PC-3 (cell line): ENCODE measurements at regions not wholly inside any gene's neighbourhood (a gene's known extent, or its start where the extent isn't known, plus 50 kb on each side); places are given as distances from the start of the nearest gene placed in this dataset.

Experiments
- ATAC-seq: fragments of 200-7000 bp; cut with Tn5 transposase; 2 replicates; pipeline ENCODE4 v1.9.1; 2020; ENCODE audit warnings: mild to moderate bottlenecking, moderate library complexity
- BruUV-seq: library from RNA; stranded (reverse); fragments of 400-500 nt; replicated peaks from 2 replicates; lab custom pipeline; 2021; lab: Mats Ljungman, UMichigan
- CTCF ChIA-PET: fragments of 300-600 bp; sonication (Branson Sonifier 250); formaldehyde crosslinking; loops from one replicate; lab custom pipeline; 2022; ENCODE audit warnings: antibody characterized with exemption; lab: Charles Lee
- POLR2A ChIA-PET: fragments of 300-600 bp; sonication (Branson Sonifier 250); formaldehyde crosslinking; loops from one replicate; lab custom pipeline; 2022; ENCODE audit warnings: antibody characterized with exemption; ENCODE audit not compliant: unreplicated experiment; lab: Charles Lee
- DNase-seq: peaks from one replicate; pipeline ENCODE4 v3.0.0-alpha.2; 2015
- H2AFZ ChIP-seq: fragments of 300-600 bp; sonication (generic); 2 replicates; pipeline ENCODE4 v1.6.0; 2016; ENCODE audit warnings: antibody characterized with exemption, low read length
- H3F3A ChIP-seq: fragments of 300-600 bp; sonication (generic); one replicate; pipeline ENCODE4 v1.6.0; 2017; ENCODE audit warnings: antibody characterized with exemption, low read length, control low read depth, mild to moderate bottlenecking; ENCODE audit not compliant: unreplicated experiment
- H3K27ac ChIP-seq: fragments of 300-600 bp; sonication (generic); 2 replicates; pipeline ENCODE4 v1.5.1; 2016; ENCODE audit warnings: mild to moderate bottlenecking, low read length
- H3K27me3 ChIP-seq: fragments of 300-600 bp; sonication (generic); 2 replicates; pipeline ENCODE4 v1.6.1; 2016; ENCODE audit warnings: low read length, mixed read lengths
- H3K36me3 ChIP-seq: fragments of 300-600 bp; sonication (generic); 2 replicates; pipeline ENCODE4 v1.6.1; 2016; ENCODE audit warnings: low read depth, mixed run types, low read length, mixed read lengths
- H3K4me1 ChIP-seq: fragments of 300-600 bp; sonication (generic); 2 replicates; pipeline ENCODE4 v1.5.1; 2016; ENCODE audit warnings: low read length; ENCODE audit not compliant: insufficient read depth
- H3K4me2 ChIP-seq: fragments of 300-600 bp; sonication (generic); 2 replicates; pipeline ENCODE4 v1.6.0; 2016; ENCODE audit warnings: low read length
- H3K4me3 ChIP-seq: fragments of 300-600 bp; sonication (generic); 2 replicates; pipeline ENCODE4 v1.5.1; 2016; ENCODE audit warnings: mild to moderate bottlenecking, low read length, mixed read lengths
- H3K79me2 ChIP-seq: fragments of 300-600 bp; sonication (generic); 2 replicates; pipeline ENCODE4 v1.6.1; 2017; ENCODE audit warnings: low read length, mixed read lengths
- H3K9ac ChIP-seq: fragments of 300-600 bp; sonication (generic); 2 replicates; pipeline ENCODE4 v1.6.0; 2016; ENCODE audit warnings: mild to moderate bottlenecking, low read length
- H3K9me2 ChIP-seq: fragments of 300-600 bp; sonication (generic); replicated peaks from 2 replicates; pipeline ENCODE4 v1.6.1; 2016; ENCODE audit warnings: mixed run types, low read length, mixed read lengths
- H3K9me3 ChIP-seq: fragments of 300-600 bp; sonication (generic); 2 replicates; pipeline ENCODE4 v1.6.1; 2016; ENCODE audit warnings: low read length, mixed read lengths
- H4K20me1 ChIP-seq: fragments of 300-600 bp; sonication (generic); 2 replicates; pipeline ENCODE4 v1.6.1; 2016; ENCODE audit warnings: low read length, mixed read lengths
- EZH2 ChIP-seq: fragments of 300-600 bp; sonication (generic); IDR thresholded peaks from one replicate; pipeline ENCODE4 v1.6.1; 2017; ENCODE audit warnings: antibody characterized with exemption, mild to moderate bottlenecking, low read length; ENCODE audit not compliant: unreplicated experiment
- EZH2phosphoT487 ChIP-seq: fragments of 300-600 bp; sonication (generic); IDR thresholded peaks from 2 replicates; pipeline ENCODE4 v1.6.1; 2018; ENCODE audit warnings: mild to moderate bottlenecking, antibody characterized with exemption, low read length, borderline replicate concordance
- intact Hi-C: fragments of 100-400 bp; cut with micrococcal nuclease; formaldehyde crosslinking; loops from 2 replicates; pipeline ENCODE4 v1.9.0; 2023
- TF ChIP-seq, protein P1 (sequence below): fragments of 300-600 bp; sonication (generic); conservative IDR thresholded peaks from 2 replicates; pipeline ENCODE4 v1.5.1; 2017; ENCODE audit warnings: antibody characterized with exemption, low read depth, mild to moderate bottlenecking, low read length

DNA sequence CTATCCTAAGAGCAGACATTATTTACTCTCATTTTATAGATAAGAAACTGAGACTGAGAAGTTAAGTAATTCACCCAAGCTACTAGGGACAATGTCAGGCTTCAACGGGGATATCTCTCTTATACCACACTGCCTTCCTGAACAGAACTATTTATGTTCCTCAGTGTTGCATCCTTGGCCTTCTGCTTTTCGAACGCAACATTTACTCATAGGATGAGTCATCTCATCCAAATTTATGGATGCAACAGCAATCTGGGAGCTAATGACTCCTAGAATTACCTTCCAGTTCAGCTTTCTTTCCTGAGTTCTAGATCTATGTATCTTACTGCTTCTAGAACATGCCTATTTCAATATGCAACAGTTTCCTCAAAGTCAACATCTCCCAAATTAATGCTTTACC, 103.6 kb upstream of the PAM start:
- DNase-seq (peak; percentile 83), ATAC-seq (peak; percentile 94)
- Histone ChIP-seq H3K9me3 (no peaks in the 10 kb centered on the region), H3K4me3 (no peak overlapping the region), H3K4me2 (peak overlapping the region; percentile 5; the same call in 1 of the 2 replicates), H3K27ac (no peak overlapping the region), H3K36me3 (0 out of 2 replicates have a peak, but pooled peaks cover 3% of the 10 kb centered on the region), H4K20me1 (no peaks in the 10 kb centered on the region), H3K9me2 (no peaks in the 10 kb centered on the region), H3K27me3 (no peaks in the 10 kb centered on the region), H3K4me1 (peaks cover 20% of the 10 kb centered on the region), H2AFZ (no peak overlapping the region), H3F3A (no peaks in the 10 kb centered on the region), H3K9ac (no peak overlapping the region), H3K79me2 (no peaks in the 10 kb centered on the region)
- BruUV-seq, result no TSS peak
- TF ChIP-seq, protein P1, sequence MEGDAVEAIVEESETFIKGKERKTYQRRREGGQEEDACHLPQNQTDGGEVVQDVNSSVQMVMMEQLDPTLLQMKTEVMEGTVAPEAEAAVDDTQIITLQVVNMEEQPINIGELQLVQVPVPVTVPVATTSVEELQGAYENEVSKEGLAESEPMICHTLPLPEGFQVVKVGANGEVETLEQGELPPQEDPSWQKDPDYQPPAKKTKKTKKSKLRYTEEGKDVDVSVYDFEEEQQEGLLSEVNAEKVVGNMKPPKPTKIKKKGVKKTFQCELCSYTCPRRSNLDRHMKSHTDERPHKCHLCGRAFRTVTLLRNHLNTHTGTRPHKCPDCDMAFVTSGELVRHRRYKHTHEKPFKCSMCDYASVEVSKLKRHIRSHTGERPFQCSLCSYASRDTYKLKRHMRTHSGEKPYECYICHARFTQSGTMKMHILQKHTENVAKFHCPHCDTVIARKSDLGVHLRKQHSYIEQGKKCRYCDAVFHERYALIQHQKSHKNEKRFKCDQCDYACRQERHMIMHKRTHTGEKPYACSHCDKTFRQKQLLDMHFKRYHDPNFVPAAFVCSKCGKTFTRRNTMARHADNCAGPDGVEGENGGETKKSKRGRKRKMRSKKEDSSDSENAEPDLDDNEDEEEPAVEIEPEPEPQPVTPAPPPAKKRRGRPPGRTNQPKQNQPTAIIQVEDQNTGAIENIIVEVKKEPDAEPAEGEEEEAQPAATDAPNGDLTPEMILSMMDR, result no peak
- no peak for TF ChIP-seq EZH2
- TF ChIP-seq EZH2phosphoT487, result no peak
- ChIA-PET POLR2A (interaction anchor here (0.5 kb wide), 1 partner anchor 13 kb away, joined by 3 read pairs; no protein-coding TSS in a partner anchor), CTCF (no interaction called here)
- intact Hi-C loops, result no loop called here

DNA sequence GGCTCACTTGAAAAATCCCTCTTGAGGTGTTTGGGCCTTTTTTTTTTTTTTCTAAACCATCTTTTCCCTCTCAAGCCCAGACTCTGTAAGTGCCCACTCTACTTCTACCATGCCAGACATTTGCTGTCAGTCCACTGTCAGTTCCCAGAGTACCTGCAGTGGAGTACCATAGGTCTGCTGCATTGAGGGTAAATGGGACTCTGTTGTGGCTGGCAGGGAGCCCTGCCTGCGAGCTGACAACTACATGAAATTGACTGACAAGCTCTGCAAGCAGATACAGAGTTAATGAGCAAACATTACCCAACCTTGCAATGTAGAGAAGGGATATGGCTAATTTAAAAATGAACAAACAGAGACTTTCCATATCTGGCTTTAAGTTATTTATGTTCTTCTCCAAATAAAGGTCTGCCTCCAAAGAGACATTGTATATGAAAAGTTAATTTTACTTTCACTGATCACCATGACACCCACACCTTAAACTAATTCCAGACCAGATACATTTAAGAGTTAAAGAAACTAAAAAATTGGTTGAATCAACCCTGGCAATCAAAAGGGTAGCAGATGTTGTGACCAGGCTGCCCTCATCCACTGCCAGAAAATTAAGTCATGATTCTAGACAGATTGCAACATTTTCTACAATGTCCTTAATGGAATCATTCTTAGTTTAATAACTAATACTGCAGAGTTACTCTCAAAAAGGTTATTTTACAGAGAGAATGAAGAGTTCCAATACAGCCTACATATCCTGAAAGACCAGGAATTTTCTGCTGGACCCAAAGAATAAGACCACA, 100.4 kb upstream of the PAM start:
- Histone ChIP-seq H3K9me2 (no peaks in the 10 kb centered on the region), H3K27ac (no peak overlapping the region), H3K79me2 (no peaks in the 10 kb centered on the region), H3K4me1 (peaks cover 19% of the 10 kb centered on the region), H3K9me3 (no peaks in the 10 kb centered on the region), H3K4me3 (no peak overlapping the region), H3K27me3 (no peaks in the 10 kb centered on the region), H4K20me1 (no peaks in the 10 kb centered on the region), H2AFZ (no peak overlapping the region), H3F3A (no peaks in the 10 kb centered on the region), H3K36me3 (no peaks in the 10 kb centered on the region), H3K4me2 (no peak overlapping the region), H3K9ac (no peak overlapping the region)
- intact Hi-C loops, result no loop called here
- no peak for ATAC-seq
- no TSS peak for BruUV-seq
- ChIA-PET POLR2A (interaction anchor here (0.6 kb wide), 1 partner anchor 9 kb away, joined by 4 read pairs; no protein-coding TSS in a partner anchor), CTCF (no interaction called here)
- TF ChIP-seq EZH2phosphoT487 (no peak), EZH2 (no peak)
- TF ChIP-seq, protein P1, result no peak
- DNase-seq, result no peak

DNA sequence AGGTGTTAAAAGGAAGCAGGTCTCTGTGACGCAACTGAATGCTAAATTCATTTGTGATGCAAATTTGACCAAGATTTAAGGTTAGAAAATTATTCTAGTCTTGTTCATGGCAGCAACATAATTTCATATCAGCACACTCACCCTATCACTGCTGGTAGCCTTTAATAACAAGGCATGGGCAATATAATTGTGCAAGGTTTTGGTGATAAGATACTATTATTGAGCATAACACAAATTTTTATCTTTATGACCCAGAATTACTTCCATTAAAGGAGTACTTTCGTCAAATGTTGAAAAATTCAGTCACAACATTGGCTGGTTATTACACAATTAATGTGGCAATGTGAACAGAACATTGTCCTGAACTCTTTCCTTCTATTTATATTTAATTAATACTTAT, 96.0 kb upstream of the PAM start:
- H3K9ac ChIP-seq, result no peak overlapping the region
- no peaks in the 10 kb centered on the region for H3K79me2 ChIP-seq
- no peaks in the 10 kb centered on the region for H4K20me1 ChIP-seq
- H3K27me3 ChIP-seq, result no peaks in the 10 kb centered on the region
- intact Hi-C loops, result no loop called here
- H3K4me1 ChIP-seq, result peaks cover 6% of the 10 kb centered on the region; the same call in 1 of the 2 replicates
- H3F3A ChIP-seq, result no peaks in the 10 kb centered on the region
- BruUV-seq, result no TSS peak
- ChIA-PET POLR2A (no interaction called here), CTCF (no interaction called here)
- no peak overlapping the region for H3K4me2 ChIP-seq
- no peak overlapping the region for H2AFZ ChIP-seq
- TF ChIP-seq EZH2 (no peak), EZH2phosphoT487 (no peak)
- TF ChIP-seq, protein P1, result no peak
- H3K27ac ChIP-seq, result no peak overlapping the region
- DNase-seq (no peak), ATAC-seq (no peak)
- H3K9me2 ChIP-seq, result 0 out of 2 replicates have a peak, but pooled peaks cover 3% of the 10 kb centered on the region
- H3K36me3 ChIP-seq, result no peaks in the 10 kb centered on the region
- no peak overlapping the region for H3K4me3 ChIP-seq
- H3K9me3 ChIP-seq, result no peaks in the 10 kb centered on the region
